Stimulated activated effector memory CD8-positive, alpha-beta T cell treated with anti-CD3 and anti-CD28 coated beads, Interleukin-12 subunit alpha, Interleukin-12 subunit beta, amount 100 ng/mL, for 72 hours (primary cell): ENCODE measurements at regions not wholly inside any gene's neighbourhood (a gene's known extent, or its start where the extent isn't known, plus 50 kb on each side); places are given as distances from the start of the nearest gene placed in this dataset.

ENCODE experiments used
- ATAC-seq: fragments of 150-1000 bp; cut with Tn5 transposase; 2 replicates; pipeline ENCODE4 v1.10.0; 2021
- DNase-seq, 2 donors: peaks; one replicate each; pipeline ENCODE4 v3.0.0; 2021 to 2022; ENCODE audit warnings: low spot score in 2 of 2
- H3K27ac Mint-ChIP-seq: one replicate; pipeline ENCODE4 v1.8.0; 2022; ENCODE audit warnings: mild to moderate bottlenecking, mixed read lengths
- H3K36me3 Mint-ChIP-seq: one replicate; pipeline ENCODE4 v1.8.0; 2022; ENCODE audit warnings: mild to moderate bottlenecking, mixed read lengths
- H3K4me1 Mint-ChIP-seq: one replicate; pipeline ENCODE4 v1.8.0; 2022; ENCODE audit warnings: mixed read lengths
- H3K4me3 Mint-ChIP-seq: one replicate; pipeline ENCODE4 v1.8.0; 2022; ENCODE audit warnings: mild to moderate bottlenecking, mixed read lengths
- H3K9me3 Mint-ChIP-seq: one replicate; pipeline ENCODE4 v1.8.0; 2022; ENCODE audit warnings: mixed read lengths

- Mint-ChIP-seq H3K4me1 (no peaks in the 10 kb centered on the region), H3K27ac (no peak overlapping the region), H3K9me3 (peaks cover 8% of the 10 kb centered on the region), H3K36me3 (no peaks in the 10 kb centered on the region), H3K4me3 (no peak overlapping the region)
- DNase-seq (no peak), ATAC-seq (no peak)
Measured at GRCh38 chr4:36692586-36692985, 411.2 kb downstream of the DTHD1 start.

GRCh38 chr4:36702245-36702644, 420.8 kb downstream of the DTHD1 start:
- Mint-ChIP-seq H3K9me3 (no peaks in the 10 kb centered on the region), H3K4me1 (no peaks in the 10 kb centered on the region), H3K27ac (no peak overlapping the region), H3K4me3 (no peak overlapping the region), H3K36me3 (no peaks in the 10 kb centered on the region)
- no peak for DNase-seq
- no peak for ATAC-seq

GRCh38 chr4:36704289-36704688, 422.9 kb downstream of the DTHD1 start:
- H3K4me1 Mint-ChIP-seq, result no peaks in the 10 kb centered on the region
- no peak for ATAC-seq
- no peak for DNase-seq
- H3K36me3 Mint-ChIP-seq, result no peaks in the 10 kb centered on the region
- H3K4me3 Mint-ChIP-seq, result no peak overlapping the region
- no peaks in the 10 kb centered on the region for H3K9me3 Mint-ChIP-seq
- no peak overlapping the region for H3K27ac Mint-ChIP-seq

- Mint-ChIP-seq H3K4me1 (no peaks in the 10 kb centered on the region), H3K36me3 (no peaks in the 10 kb centered on the region), H3K27ac (no peak overlapping the region), H3K9me3 (peaks cover 3% of the 10 kb centered on the region), H3K4me3 (no peak overlapping the region)
- DNase-seq (no peak), ATAC-seq (no peak)
Measured at GRCh38 chr4:36709991-36710390, 428.6 kb downstream of the DTHD1 start.

GRCh38 chr4:36712013-36712412, 430.6 kb downstream of the DTHD1 start:
- no peak for ATAC-seq
- H3K4me1 Mint-ChIP-seq, result no peaks in the 10 kb centered on the region
- H3K4me3 Mint-ChIP-seq, result no peak overlapping the region

GRCh38 chr4:36716874-36717273, 435.5 kb downstream of the DTHD1 start:
- no peaks in the 10 kb centered on the region for H3K9me3 Mint-ChIP-seq
- no peak overlapping the region for H3K4me3 Mint-ChIP-seq
- no peak for DNase-seq
- H3K4me1 Mint-ChIP-seq, result no peaks in the 10 kb centered on the region
- ATAC-seq, result no peak
- no peaks in the 10 kb centered on the region for H3K36me3 Mint-ChIP-seq
- no peak overlapping the region for H3K27ac Mint-ChIP-seq

More at GRCh38 chr4:36712013-36712412, 430.6 kb downstream of the DTHD1 start:
- DNase-seq, result no peak
- no peaks in the 10 kb centered on the region for H3K36me3 Mint-ChIP-seq
- H3K27ac Mint-ChIP-seq, result no peak overlapping the region
- H3K9me3 Mint-ChIP-seq, result peaks cover 3% of the 10 kb centered on the region

- ATAC-seq (no peak), DNase-seq (no peak)
- Mint-ChIP-seq H3K4me3 (no peak overlapping the region), H3K36me3 (no peaks in the 10 kb centered on the region), H3K9me3 (no peaks in the 10 kb centered on the region), H3K4me1 (no peaks in the 10 kb centered on the region), H3K27ac (no peak overlapping the region)
Measured at GRCh38 chr4:36719425-36719824, 438.0 kb downstream of the DTHD1 start.

GRCh38 chr4:36722986-36723385, 441.6 kb downstream of the DTHD1 start:
- Mint-ChIP-seq H3K9me3 (no peaks in the 10 kb centered on the region), H3K4me1 (no peaks in the 10 kb centered on the region)
- ATAC-seq, result no peak

GRCh38 chr4:36734334-36734733, 452.9 kb downstream of the DTHD1 start:
- H3K9me3 Mint-ChIP-seq, result peaks cover 4% of the 10 kb centered on the region
- H3K4me1 Mint-ChIP-seq, result no peaks in the 10 kb centered on the region
- no peak for DNase-seq
- no peak overlapping the region for H3K27ac Mint-ChIP-seq
- no peak overlapping the region for H3K4me3 Mint-ChIP-seq
- no peak for ATAC-seq
- no peaks in the 10 kb centered on the region for H3K36me3 Mint-ChIP-seq

More at GRCh38 chr4:36722986-36723385, 441.6 kb downstream of the DTHD1 start:
- H3K27ac Mint-ChIP-seq, result no peak overlapping the region
- no peaks in the 10 kb centered on the region for H3K36me3 Mint-ChIP-seq
- DNase-seq, result no peak
- H3K4me3 Mint-ChIP-seq, result no peak overlapping the region

- Mint-ChIP-seq H3K9me3 (no peaks in the 10 kb centered on the region), H3K36me3 (no peaks in the 10 kb centered on the region), H3K4me1 (no peaks in the 10 kb centered on the region), H3K4me3 (no peak overlapping the region), H3K27ac (no peak overlapping the region)
- DNase-seq (no peak), ATAC-seq (no peak)
Measured at GRCh38 chr4:36737691-36738090, 456.3 kb downstream of the DTHD1 start.

GRCh38 chr4:36740796-36741310, 459.4 kb downstream of the DTHD1 start:
- Mint-ChIP-seq H3K9me3 (peaks cover 2% of the 10 kb centered on the region), H3K36me3 (no peaks in the 10 kb centered on the region), H3K4me3 (no peak overlapping the region), H3K27ac (no peak overlapping the region), H3K4me1 (no peaks in the 10 kb centered on the region)
- DNase-seq, result no peak
- ATAC-seq, result no peak

- peak; percentile 44 for ATAC-seq
- Mint-ChIP-seq H3K36me3 (no peaks in the 10 kb centered on the region), H3K27ac (no peak overlapping the region), H3K4me3 (no peak overlapping the region), H3K9me3 (peaks cover 2% of the 10 kb centered on the region), H3K4me1 (no peaks in the 10 kb centered on the region)
- no peak for DNase-seq
Measured at GRCh38 chr4:36747277-36748129, 466.1 kb downstream of the DTHD1 start.

- Mint-ChIP-seq H3K36me3 (no peaks in the 10 kb centered on the region), H3K9me3 (peaks cover 2% of the 10 kb centered on the region), H3K27ac (no peak overlapping the region), H3K4me1 (no peaks in the 10 kb centered on the region), H3K4me3 (no peak overlapping the region)
- ATAC-seq (peak; percentile 24), DNase-seq (no peak)
Measured at GRCh38 chr4:36753048-36753447, 471.6 kb downstream of the DTHD1 start.

- ATAC-seq, result no peak
- DNase-seq, result no peak
- peaks cover 4% of the 10 kb centered on the region for H3K9me3 Mint-ChIP-seq
- H3K36me3 Mint-ChIP-seq, result no peaks in the 10 kb centered on the region
- no peaks in the 10 kb centered on the region for H3K4me1 Mint-ChIP-seq
- H3K27ac Mint-ChIP-seq, result no peak overlapping the region
- no peak overlapping the region for H3K4me3 Mint-ChIP-seq
Measured at GRCh38 chr4:36757580-36758311, 476.3 kb downstream of the DTHD1 start.

- Mint-ChIP-seq H3K36me3 (no peaks in the 10 kb centered on the region), H3K4me1 (no peaks in the 10 kb centered on the region), H3K4me3 (no peak overlapping the region), H3K27ac (no peak overlapping the region), H3K9me3 (peaks cover 4% of the 10 kb centered on the region)
- no peak for ATAC-seq
- DNase-seq, result no peak
Measured at GRCh38 chr4:36758312-36759178, 477.1 kb downstream of the DTHD1 start.
